ENCODE measurements at regions not wholly inside any gene's neighbourhood (a gene's known extent, or its start where the extent isn't known, plus 50 kb on each side); places are given as distances from the start of the nearest gene placed in this dataset.
"Not testable (repeated sequence)": the region's sequence is repeated elsewhere in the genome, so short reads cannot be mapped to it uniquely, and the experiment has no call there.

DNA sequence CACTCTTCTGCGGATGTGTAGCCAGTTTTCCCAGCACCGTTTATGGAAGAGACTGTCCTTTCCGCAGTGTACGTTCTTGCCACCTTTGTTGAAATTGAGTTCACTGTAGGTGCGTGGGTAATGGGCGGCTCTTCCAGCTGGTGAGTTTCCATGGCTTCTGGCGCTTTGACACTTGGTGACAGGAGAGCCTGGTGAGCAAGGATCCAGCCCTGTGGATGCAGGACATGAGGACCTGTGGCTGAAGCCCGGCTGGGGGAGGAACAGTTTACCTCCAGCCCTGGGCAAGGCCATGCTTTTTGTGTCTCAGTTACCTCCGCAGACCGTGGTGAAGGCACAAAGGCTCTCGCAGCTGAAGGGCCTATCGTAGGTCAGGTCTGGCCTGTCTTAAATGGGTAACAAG, 166.5 kb downstream of the LAT start:
- CTCF ChIA-PET, result no interaction called here
- no peak overlapping the region for H3K4me3 Mint-ChIP-seq
- H3K27ac Mint-ChIP-seq, result no peak overlapping the region
- peaks cover 10% of the 10 kb centered on the region for H3K36me3 Mint-ChIP-seq
- no peak for ATAC-seq
- no peaks in the 10 kb centered on the region for H3K27me3 Mint-ChIP-seq
- no peaks in the 10 kb centered on the region for H3K9me3 Mint-ChIP-seq (ENCODE audit: low read depth)
- peaks cover 32% of the 10 kb centered on the region for H3K4me1 Mint-ChIP-seq
- DNase-seq, result no peak

DNA sequence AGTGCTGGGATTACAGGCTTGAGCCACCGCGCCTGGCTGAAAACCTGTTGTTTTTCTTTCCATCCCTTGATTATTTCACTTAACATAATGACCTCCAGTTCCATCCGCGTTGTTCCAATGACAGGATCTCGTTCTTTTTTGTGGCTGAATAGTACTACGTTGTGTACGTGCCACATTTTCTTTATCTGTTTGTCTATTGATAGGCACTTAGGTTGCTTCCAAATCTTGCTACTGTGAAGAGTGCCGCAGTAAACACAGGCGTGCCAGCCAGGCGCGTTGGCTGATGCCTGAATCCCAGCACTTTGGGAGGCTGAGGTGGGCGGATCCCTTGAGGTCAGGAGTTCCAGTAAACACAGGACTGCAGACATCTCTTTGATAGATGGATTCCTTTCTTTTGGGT, 165.1 kb downstream of the LAT start:
- DNase-seq, result not testable (repeated sequence)

DNA sequence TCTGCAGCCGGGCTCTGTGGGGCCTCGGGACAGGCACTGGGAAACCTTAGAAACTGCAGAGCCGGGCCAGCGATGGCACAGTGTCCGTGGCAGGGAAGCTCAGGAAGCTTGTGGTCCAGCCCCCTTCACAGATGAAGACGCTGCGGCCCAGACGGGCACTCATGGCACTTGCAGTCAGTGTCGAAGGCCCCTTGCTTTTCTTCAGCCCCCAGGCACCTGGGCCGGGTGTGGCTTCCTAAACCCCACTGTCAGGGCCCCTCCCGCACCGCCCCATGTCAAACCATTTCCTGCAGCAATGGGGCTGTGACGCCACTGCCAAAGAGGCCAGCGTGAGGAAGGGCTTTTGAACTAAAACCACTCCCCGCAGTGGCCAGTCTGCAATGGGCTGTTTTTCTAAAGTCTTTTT, 164.0 kb downstream of the LAT start:
- Mint-ChIP-seq H3K9me3 (ENCODE audit: low read depth) (no peaks in the 10 kb centered on the region), H3K4me3 (peak overlapping the region; percentile 49), H3K36me3 (peaks cover 8% of the 10 kb centered on the region), H3K27ac (peak overlapping the region; percentile 93), H3K27me3 (no peaks in the 10 kb centered on the region), H3K4me1 (peaks cover 32% of the 10 kb centered on the region)
- DNase-seq (peak; percentile 89), ATAC-seq (peak; percentile 93)
- CTCF ChIA-PET, result interaction anchor here (0.6 kb wide), 1 partner anchor 440 kb away, joined by 3 read pairs; no protein-coding TSS in a partner anchor

More for the DNA sequence above, 165.1 kb downstream of the LAT start:
- H3K9me3 Mint-ChIP-seq (ENCODE audit: low read depth); H3K4me3 Mint-ChIP-seq; CTCF ChIA-PET; ATAC-seq; H3K27me3 Mint-ChIP-seq: not testable (repeated sequence)
- Mint-ChIP-seq H3K36me3 (peaks cover 12% of the 10 kb centered on the region), H3K4me1 (peaks cover 32% of the 10 kb centered on the region), H3K27ac (peak overlapping the region; percentile 93)

DNA sequence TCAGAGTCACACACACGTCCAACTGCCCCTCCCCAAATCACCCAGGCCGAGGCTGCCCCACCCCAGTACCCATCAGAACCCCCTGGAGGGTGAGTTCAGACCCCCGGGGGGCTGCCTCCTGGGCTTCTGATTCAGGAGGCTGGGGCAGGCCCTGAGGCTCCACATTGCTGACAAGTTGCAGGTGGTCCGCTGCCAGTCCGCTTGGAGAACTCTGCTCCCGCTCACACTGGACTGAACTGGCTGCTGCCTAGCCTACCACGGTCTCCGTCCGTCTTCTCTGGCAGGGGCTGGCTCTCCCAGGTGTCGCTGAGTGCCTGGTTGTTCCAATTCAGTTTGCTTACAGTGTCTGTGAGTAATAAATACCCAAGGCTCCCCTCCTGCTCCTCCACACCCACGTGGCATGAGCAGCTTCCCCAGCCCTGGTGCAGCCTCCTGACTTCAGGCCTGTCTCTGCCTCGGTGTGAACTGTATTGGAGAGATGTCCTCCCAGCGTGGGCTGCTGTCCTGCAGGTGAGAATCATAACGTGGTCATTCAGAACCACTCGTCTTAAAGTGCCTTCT, 163.4 kb downstream of the LAT start:
- Mint-ChIP-seq H3K4me1 (peaks cover 32% of the 10 kb centered on the region), H3K4me3 (no peak overlapping the region), H3K9me3 (ENCODE audit: low read depth) (no peaks in the 10 kb centered on the region), H3K27ac (peak overlapping the region; percentile 93), H3K36me3 (peaks cover 7% of the 10 kb centered on the region), H3K27me3 (no peaks in the 10 kb centered on the region)
- peak; percentile 32 for ATAC-seq
- no peak for DNase-seq
- CTCF ChIA-PET, result interaction anchor here (0.6 kb wide), 1 partner anchor 441 kb away, joined by 3 read pairs; no protein-coding TSS in a partner anchor

DNA sequence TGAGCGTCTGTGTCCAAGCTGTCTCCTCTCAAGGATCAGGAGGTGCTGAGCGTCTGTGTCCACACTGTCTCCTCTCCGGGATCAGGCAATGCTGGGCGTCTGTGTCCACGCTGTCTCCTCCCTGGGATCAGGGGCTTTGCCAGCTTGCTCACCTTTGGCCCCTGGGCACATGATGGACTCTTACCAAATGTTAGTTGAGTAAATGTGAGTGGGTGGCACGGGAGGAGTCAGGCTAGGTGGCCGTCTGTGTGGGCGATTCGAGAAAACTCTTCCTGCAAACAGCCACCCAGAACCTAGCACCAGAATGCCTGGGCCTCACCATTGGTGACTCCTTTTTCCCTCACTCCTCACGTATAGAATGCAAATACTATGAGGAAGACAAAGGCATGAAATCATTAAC, 162.9 kb downstream of the LAT start:
- peaks cover 32% of the 10 kb centered on the region for H3K4me1 Mint-ChIP-seq
- H3K36me3 Mint-ChIP-seq; ATAC-seq; DNase-seq; CTCF ChIA-PET; H3K4me3 Mint-ChIP-seq; H3K9me3 Mint-ChIP-seq (ENCODE audit: low read depth); H3K27me3 Mint-ChIP-seq: not testable (repeated sequence)
- peak overlapping the region; percentile 46 for H3K27ac Mint-ChIP-seq

DNA sequence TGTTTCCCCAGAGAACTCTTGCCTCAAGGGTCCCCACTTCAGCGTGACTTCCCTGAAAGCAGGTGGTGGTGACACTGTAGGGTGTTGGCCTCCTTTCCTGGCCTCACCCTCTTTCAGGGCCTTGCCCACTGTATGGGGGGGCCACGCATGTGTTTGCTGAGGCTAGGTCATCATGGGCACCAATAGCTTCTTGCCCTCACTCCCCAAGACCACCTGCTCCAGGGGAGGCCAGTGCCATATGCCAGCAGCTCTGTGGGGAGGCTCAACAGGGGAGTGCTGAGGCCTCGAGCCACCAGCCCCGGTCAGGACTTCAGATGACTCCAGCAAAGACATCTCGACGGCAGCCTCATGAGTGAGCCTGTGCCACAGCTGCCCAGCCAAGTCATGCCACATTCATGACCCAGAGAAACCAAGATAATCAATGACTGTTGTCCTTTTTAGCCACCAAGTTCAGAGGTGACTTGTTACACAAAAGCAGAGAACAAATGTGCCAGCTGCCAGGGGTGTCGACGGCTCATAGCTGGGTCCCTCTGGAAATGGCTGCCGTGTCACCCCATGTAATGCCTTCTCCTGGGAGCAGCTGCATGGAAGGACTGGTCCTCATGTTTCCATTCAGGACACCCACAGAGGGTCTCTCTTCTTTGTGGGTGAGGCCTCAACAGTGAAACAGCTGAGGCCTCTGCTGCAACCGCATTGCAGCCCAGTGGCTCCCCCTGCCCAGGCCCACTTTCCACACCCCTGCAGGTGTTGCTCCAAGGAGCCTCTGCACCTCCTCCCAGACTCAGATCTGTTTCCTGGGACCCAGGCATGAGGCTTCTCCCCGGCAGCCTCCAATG, 162.2 kb downstream of the LAT start:
- ATAC-seq; H3K27me3 Mint-ChIP-seq; DNase-seq; CTCF ChIA-PET; H3K4me3 Mint-ChIP-seq; H3K36me3 Mint-ChIP-seq; H3K9me3 Mint-ChIP-seq (ENCODE audit: low read depth): not testable (repeated sequence)
- Mint-ChIP-seq H3K27ac (peak overlapping the region; percentile 54), H3K4me1 (peaks cover 32% of the 10 kb centered on the region)

DNA sequence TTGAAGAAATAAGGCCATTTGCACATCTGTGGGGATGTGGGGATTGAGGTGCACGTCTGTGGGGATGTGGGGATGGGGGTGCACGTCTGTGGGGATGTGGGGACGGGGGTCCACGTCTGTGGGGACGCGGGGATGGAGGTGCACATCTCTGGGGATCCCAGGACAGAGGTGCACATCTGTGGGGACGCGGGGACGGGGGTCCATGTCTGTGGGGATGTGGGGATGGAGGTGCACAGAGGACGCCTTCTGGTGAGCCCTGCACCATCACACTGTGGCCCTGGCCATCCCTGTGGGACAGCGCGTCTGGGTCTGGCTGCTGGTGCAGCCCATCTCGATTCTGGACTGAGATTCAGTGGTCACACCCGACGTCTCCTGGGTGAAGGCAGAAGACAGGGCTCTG, 161.4 kb downstream of the LAT start:
- CTCF ChIA-PET, result no interaction called here
- no peaks in the 10 kb centered on the region for H3K9me3 Mint-ChIP-seq (ENCODE audit: low read depth)
- peak overlapping the region; percentile 18 for H3K27ac Mint-ChIP-seq
- no peaks in the 10 kb centered on the region for H3K27me3 Mint-ChIP-seq
- peaks cover 32% of the 10 kb centered on the region for H3K4me1 Mint-ChIP-seq
- DNase-seq (no peak), ATAC-seq (no peak)
- H3K4me3 Mint-ChIP-seq, result no peak overlapping the region
- peaks cover 7% of the 10 kb centered on the region for H3K36me3 Mint-ChIP-seq

DNA sequence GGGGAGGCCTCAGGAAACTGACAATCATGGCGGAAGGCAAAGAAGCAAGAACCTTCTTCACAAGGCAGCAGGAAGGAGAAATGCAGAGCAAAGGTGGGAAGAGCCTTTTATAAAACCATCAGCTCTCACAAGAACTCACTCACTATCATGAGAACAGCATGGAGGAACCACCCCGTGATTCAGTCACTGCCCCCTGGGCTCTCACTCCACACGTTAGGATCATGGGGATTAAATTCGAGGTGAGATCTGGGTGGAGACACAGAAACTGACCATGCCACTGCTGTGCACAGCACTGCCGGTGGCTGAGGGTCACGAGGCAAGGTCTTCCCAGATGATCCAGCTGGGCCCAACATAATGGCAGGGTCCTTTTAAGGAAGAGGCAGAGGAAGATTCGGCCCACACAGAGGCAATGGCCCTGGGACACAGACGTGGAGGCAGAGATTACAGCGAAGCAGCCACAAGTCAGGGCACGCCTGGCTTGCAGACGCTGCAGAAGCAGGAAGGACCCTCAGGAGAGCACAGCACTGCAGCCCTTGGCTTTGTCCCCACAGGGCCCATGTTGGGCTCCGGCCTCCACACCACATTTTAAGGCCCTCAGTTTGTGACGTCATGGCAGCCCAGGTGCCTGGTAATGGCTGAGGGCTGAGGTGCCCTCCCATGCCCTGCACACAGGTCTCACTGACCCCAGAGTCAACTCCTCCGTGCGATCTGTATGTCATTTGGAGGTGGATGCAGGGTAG, 160.8 kb downstream of the LAT start:
- H3K36me3 Mint-ChIP-seq; H3K9me3 Mint-ChIP-seq (ENCODE audit: low read depth); CTCF ChIA-PET; H3K27ac Mint-ChIP-seq; DNase-seq; ATAC-seq; H3K27me3 Mint-ChIP-seq; H3K4me3 Mint-ChIP-seq: not testable (repeated sequence)
- H3K4me1 Mint-ChIP-seq, result peaks cover 32% of the 10 kb centered on the region

DNA sequence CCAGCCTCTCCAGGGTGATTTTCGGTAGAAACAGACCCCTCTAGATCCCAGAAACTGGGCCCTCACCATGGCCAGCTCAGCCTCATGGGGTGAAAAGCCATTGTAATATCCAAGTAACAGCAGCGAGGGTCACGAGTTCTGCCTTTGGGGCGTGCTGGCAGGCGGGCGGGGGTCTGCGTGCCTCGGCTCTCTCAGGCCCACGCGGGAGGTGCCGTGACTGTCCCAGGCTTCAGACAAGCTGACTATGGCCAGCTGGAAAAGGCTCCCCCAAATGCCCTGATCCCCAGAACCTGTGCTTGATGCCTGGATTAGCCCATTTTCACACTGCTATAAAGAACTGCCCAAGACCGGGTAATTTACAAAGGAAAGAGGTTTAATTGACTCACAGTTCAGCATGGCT, 160.2 kb downstream of the LAT start:
- not testable (repeated sequence) for H3K36me3 Mint-ChIP-seq

DNA sequence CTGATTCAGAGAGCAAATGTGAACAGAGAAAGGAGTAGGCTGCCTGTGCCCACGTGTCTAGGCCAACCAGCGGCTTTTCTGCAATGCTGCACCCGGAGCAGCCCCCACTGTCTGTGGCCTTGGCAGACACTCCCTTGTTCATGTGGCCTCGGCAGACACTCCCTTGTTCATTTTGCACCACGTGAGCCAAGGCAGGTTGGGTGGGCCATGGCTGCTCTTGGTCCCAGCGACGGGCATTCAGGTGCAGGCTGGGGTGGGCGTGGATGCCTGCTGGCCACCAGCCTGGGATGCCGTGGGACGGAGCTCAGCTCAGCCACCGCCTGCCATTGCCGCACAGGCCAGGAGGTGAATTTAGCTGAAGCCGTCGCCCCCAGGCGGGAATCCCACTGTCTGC, 159.8 kb downstream of the LAT start:
- H3K27ac Mint-ChIP-seq; H3K27me3 Mint-ChIP-seq; H3K36me3 Mint-ChIP-seq; ATAC-seq; H3K4me3 Mint-ChIP-seq; DNase-seq; CTCF ChIA-PET; H3K9me3 Mint-ChIP-seq (ENCODE audit: low read depth): not testable (repeated sequence)
- H3K4me1 Mint-ChIP-seq, result peaks cover 23% of the 10 kb centered on the region

More for the DNA sequence above, 160.2 kb downstream of the LAT start:
- DNase-seq; H3K27ac Mint-ChIP-seq; ATAC-seq; CTCF ChIA-PET; H3K4me3 Mint-ChIP-seq; H3K27me3 Mint-ChIP-seq; H3K9me3 Mint-ChIP-seq (ENCODE audit: low read depth): not testable (repeated sequence)
- peaks cover 27% of the 10 kb centered on the region for H3K4me1 Mint-ChIP-seq

DNA sequence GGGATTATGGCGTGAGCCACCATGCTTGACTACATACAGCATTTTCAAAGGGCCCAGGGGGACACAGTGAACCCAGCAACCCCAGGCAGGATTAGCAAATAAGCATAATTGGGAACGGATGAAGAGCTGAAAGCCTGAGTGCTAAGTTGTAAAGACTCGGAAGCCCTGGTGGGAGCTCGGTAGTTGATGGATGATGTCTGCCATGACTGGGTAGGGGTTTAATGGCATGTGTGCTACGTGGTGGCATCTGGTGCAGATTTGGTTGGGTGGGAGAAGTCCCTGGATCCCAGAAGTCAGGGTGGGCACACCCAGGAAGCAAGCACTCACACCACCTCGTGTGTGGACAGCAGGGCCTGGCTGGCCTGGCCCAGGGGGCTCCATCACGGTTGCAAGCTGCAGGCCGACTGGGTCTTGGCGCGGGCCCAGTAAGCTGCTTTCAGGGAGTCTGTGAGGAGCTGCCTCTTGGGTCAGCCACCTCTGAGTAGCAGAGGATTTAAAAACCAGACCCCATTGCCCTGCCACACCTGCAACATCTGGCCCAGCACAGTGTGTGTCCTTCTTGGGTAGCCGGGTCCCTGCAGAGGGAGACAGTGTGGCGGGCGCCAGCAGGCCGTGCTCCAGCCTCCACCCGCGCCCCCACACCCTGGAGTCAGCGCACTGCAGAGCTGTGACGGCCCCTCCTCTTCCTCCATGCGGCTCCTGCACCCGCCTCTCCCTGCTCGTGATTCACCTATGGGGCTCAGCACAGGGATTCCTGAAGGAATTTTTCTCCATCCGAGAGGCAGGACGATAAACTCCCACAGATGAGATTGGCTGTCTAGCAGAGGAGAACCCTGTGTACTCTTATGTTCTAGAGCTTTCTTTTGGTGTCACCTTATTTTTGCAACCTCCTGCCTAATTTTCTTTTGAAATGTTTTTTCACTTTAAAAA, 159.2 kb downstream of the LAT start:
- H3K4me3 Mint-ChIP-seq; CTCF ChIA-PET; H3K36me3 Mint-ChIP-seq; H3K9me3 Mint-ChIP-seq (ENCODE audit: low read depth); ATAC-seq; DNase-seq; H3K27ac Mint-ChIP-seq; H3K27me3 Mint-ChIP-seq: not testable (repeated sequence)
- H3K4me1 Mint-ChIP-seq, result peaks cover 16% of the 10 kb centered on the region

DNA sequence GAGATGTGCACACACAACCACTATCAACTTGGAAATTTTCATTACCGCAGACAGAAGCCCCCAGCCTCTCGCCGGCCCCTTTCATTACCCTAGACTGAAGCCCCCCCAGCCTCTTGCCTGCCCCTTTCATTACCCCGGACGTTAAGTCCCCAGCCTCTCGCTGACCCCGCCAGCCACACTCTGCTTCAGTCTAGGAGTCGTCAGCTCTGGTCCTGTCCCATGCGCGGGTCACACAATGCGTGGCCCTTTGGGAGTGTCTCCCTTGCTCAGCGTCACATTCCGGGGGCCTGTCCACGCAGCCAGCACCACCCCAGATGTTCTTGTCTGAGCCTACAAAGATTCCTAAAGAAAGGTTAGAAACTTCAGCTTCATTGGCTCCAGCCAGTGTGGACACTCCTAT, 157.7 kb downstream of the LAT start:
- H3K9me3 Mint-ChIP-seq (ENCODE audit: low read depth); H3K36me3 Mint-ChIP-seq; ATAC-seq; H3K4me3 Mint-ChIP-seq; CTCF ChIA-PET; DNase-seq; H3K27ac Mint-ChIP-seq; H3K4me1 Mint-ChIP-seq; H3K27me3 Mint-ChIP-seq: not testable (repeated sequence)

Data from activated CD8-positive, alpha-beta memory T cell treated with anti-CD3 and anti-CD28 coated beads, Interleukin-2, amount 10 ng/mL, durations not matched to agents 7 days and 5 days (primary cell).